Amniotic epithelial cell (primary cell): ENCODE measurements at regions not wholly inside any gene's neighbourhood (a gene's known extent, or its start where the extent isn't known, plus 50 kb on each side); places are given as distances from the start of the nearest gene placed in this dataset.
"Not testable (repeated sequence)": the region's sequence is repeated elsewhere in the genome, so short reads cannot be mapped to it uniquely, and the experiment has no call there.

Experiments used
- DNase-seq: peaks from one replicate; pipeline ENCODE4 v3.0.0-alpha.2; 2010; ENCODE audit warnings: low read depth

- no peak for DNase-seq
These were observed 61.9 kb downstream of the HSPA13 start for GRCh38 chr21:14321042-14321441.

DNA sequence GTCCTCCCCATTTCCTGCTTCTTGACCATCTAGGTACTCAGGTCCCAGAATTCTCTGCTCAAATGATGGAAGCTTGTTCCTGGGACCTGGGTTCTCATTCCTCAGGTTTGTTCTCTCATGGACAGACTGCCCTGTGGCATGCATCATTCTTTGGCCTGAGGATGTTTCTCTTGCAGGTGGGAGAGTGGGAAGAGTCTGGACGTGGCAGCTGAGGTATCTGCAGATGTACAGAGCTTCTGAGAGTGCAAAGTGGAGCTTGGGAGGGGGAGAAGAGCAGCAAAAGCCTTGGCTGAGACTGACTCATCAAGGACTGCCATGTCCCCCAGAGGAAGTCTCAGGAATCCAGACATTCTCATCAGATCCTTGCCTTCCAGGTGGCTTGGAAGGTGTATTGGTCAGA is 63.1 kb downstream of the HSPA13 start:
- no peak for DNase-seq

- DNase-seq: no peak
These were observed 64.4 kb downstream of the HSPA13 start for GRCh38 chr21:14318578-14318977.

DNA sequence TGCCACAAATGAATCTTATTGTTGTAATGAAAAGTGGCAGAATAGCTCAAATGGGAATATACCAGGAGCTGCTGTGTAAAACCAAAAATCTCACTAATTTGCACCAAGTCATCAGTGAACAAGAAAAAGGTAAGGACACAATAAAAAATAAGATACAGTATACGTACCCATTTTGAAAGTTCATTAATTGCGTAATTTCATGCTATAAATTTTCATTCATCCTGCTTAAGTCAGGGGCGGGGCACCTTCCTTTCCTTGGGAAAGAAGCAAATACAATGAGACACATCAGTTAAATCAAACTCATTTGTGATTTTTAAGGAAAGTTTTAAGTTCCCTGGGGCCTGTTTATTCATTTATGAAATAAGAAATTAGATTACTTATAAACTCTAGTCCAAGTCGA is 65.4 kb downstream of the HSPA13 start:
- DNase-seq: no peak

- DNase-seq: no peak
These were observed 69.6 kb downstream of the HSPA13 start for GRCh38 chr21:14313300-14313699.

DNA sequence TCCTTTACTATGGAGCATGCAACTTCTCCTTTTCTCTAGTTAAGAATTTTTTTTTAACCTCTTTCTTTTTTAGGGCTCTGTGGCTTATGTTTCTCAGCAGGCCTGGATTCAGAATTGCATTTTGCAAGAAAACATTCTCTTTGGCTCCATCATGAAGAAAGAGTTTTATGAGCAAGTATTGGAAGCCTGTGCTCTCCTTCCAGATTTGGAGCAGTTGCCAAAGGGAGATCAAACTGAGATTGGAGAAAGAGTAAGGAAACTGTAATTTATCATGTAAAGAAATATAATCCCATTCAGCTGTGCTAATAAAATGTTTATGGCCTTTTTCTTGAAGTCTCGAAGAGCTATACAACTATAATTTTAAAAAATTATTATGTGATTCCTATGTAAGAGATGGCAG is 70.1 kb downstream of the HSPA13 start:
- DNase-seq: no peak

DNA sequence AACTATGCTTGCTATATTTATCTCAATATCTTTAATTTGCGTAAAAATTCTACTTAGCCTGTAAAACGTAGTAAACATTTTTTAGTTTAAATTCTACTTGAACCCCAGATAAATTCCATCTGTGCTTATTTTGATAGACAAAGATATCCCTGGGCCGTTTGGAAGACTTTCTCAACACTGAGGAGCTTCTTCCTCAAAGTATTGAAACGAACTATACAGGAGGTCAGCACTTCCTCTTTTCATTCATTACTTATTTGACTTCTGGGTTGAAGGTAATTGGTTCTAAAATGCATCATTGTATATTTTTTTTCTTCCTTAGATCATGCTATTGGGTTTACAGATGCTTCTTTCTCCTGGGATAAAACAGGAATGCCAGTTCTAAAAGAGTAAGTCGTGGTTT is 74.7 kb downstream of the HSPA13 start:
- no peak for DNase-seq

DNA sequence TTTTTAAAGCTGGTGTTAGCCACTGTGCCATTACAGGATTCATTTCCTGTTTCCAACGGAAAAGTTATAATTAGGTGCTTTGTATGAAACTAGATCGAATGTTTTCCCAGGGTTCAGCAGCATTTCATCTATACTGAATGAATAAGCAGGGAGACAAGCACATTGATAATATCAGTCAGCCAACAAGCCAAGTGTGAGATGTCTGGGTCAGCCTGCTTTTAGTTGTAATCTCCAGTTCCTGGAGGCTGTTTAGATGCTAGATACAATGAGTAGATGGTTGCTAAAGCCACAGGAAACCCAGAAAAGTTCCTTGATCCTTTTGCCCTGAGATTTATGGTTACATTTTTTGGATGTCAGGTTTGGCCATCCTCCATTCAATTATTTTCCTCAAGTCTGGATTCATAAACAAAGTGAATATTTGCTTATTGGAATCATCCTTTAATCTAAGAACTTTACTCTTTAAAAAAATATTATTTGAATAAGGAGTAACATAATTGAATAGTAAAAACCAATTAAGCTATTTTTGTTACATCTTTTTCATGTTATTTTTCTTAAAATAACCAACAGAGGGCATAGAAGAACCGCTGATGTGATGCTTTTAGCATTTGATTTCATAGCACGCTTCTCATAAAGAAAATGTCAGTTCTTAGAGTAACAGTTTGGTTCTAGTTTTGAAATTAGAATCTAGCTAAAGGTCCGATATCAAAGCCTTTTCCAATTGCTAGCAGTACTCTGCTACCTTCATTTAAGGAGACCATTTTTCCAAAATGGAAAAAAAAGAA is 76.6 kb downstream of the HSPA13 start:
- peak; percentile 2 for DNase-seq

- no peak for DNase-seq
These were observed 79.0 kb downstream of the HSPA13 start for GRCh38 chr21:14303731-14304488.

- no peak for DNase-seq
These were observed 82.9 kb downstream of the HSPA13 start for GRCh38 chr21:14300074-14300473.

GRCh38 chr21:14290576-14290975 is 74.6 kb downstream of the RBM11 start:
- DNase-seq: no peak

DNA sequence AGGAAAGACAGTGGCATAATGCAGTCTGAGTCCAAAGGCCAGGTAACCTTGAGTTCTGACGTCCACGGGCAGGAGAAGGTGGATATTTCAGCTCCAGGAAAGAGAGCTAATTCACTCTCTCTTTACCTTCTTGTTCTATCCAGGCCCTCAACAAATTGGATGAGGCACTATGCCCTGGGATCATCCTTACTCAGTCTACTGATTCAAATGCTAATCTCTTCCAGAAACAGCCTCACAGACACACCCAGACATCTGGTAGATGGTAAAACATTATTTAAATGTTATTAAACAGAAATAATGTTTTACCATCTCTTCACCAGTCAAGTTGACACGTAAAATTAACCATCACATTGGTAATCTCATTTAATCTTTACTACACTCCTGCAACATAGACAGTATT is 73.0 kb downstream of the RBM11 start:
- DNase-seq: no peak

DNA sequence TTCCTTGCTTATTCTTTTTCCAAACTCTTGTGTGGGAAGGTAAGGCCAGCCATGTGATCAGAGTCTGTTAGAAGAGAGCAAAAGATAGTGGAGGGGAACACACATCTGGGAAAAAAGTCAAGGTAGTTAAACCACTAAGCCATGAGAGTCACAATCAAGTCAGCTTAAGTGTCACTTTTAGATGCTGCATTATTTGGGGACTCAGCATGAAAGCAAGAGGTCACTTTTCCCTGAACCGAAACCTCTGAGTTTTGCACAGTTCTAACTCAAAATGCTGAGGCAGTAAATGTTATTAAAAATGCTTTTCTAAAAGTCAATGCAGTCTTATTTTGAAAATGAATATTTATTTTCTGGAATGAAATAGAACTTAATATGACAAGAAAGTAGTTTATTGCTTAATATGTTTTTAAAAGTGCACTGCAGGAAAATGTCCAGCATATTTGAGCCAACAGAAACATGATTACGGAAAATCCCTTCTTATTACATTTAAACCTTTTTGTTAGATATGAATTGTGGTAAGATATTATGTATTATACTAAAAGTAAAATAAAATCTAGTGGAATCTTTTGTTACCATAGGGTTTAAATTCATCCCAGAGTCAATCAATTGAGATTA is 69.3 kb downstream of the RBM11 start:
- no peak for DNase-seq

DNA sequence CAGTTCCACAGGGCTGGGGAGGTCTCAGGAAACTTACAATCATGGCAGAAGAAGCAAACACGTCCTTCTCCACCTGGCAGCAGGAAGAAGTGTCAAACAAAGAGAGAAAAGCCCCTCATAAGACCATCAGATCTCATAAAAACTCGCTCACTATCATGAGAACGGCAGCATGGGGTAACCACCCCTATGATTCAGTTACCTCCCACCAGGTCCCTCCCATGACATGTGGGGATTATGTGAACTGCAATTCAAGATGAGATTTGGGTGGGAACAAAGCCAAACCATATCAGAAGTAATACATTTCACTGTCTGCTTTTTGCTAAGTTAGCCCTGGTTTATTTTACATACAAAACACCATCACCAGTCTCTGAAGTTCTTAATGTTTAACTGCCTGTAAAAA is 68.5 kb downstream of the RBM11 start:
- no peak for DNase-seq

- DNase-seq: not testable (repeated sequence)
These were observed 65.4 kb downstream of the RBM11 start for GRCh38 chr21:14281188-14281900.
